Putamen (tissue), 1 donor: ENCODE measurements at regions not wholly inside any gene's neighbourhood (a gene's known extent, or its start where the extent isn't known, plus 50 kb on each side); places are given as distances from the start of the nearest gene placed in this dataset.

Experiments used
- DNase-seq: peaks from one replicate; pipeline ENCODE4 v3.0.0-alpha.2; 2016; ENCODE audit warnings: low spot score

GRCh38 chr6:159099961-159100360 is 55.2 kb upstream of the TAGAP start:
- DNase-seq, result no peak

GRCh38 chr6:159099276-159099675 is 54.5 kb upstream of the TAGAP start:
- DNase-seq, result no peak

- DNase-seq, result no peak
Observed at GRCh38 chr6:159098636-159099106, 53.9 kb upstream of the TAGAP start.

GRCh38 chr6:159097256-159097655 is 52.5 kb upstream of the TAGAP start:
- DNase-seq, result no peak

GRCh38 chr6:159095616-159096015 is 50.8 kb upstream of the TAGAP start:
- DNase-seq, result no peak

GRCh38 chr6:159094444-159095252 is 49.9 kb upstream of the TAGAP start:
- no peak for DNase-seq
